H9 (cell line): ENCODE measurements at regions not wholly inside any gene's neighbourhood (a gene's known extent, or its start where the extent isn't known, plus 50 kb on each side); places are given as distances from the start of the nearest gene placed in this dataset.

Source experiments
- DNase-seq: peaks from one replicate; pipeline ENCODE4 v3.0.0-alpha.2; 2017
- H2AFZ ChIP-seq: one replicate; pipeline ENCODE4 v1.6.1; 2013; ENCODE audit warnings: mild to moderate bottlenecking, low read length, control low read depth, moderate library complexity
- H2AK5ac ChIP-seq: 2 replicates; pipeline ENCODE4 v1.6.1; 2013; ENCODE audit warnings: low read length, control low read depth, mixed read lengths; ENCODE audit not compliant: insufficient read length
- H2BK120ac ChIP-seq: one replicate; pipeline ENCODE4 v1.6.1; 2013; ENCODE audit warnings: low read depth, mild to moderate bottlenecking, low read length, control low read depth, inconsistent platforms; ENCODE audit not compliant: poor library complexity, severe bottlenecking
- H2BK12ac ChIP-seq: 2 replicates; pipeline ENCODE4 v1.6.1; 2013; ENCODE audit warnings: low read length, control low read depth, mixed read lengths, low read depth; ENCODE audit not compliant: insufficient read length
- H2BK15ac ChIP-seq: 2 replicates; pipeline ENCODE4 v1.6.1; 2013; ENCODE audit warnings: low read depth, low read length, control low read depth
- H2BK20ac ChIP-seq: one replicate; pipeline ENCODE4 v1.6.1; 2013; ENCODE audit warnings: low read depth, mild to moderate bottlenecking, low read length, control low read depth, inconsistent platforms; ENCODE audit not compliant: poor library complexity, severe bottlenecking
- H2BK5ac ChIP-seq: 2 replicates; pipeline ENCODE4 v1.6.1; 2013; ENCODE audit warnings: low read length, control low read depth, mixed read lengths; ENCODE audit not compliant: insufficient read length
- H3K14ac ChIP-seq: 2 replicates; pipeline ENCODE4 v1.6.1; 2013; ENCODE audit warnings: low read length, control low read depth; ENCODE audit not compliant: insufficient read depth
- H3K18ac ChIP-seq: 2 replicates; pipeline ENCODE4 v1.6.1; 2013; ENCODE audit warnings: low read depth, mild to moderate bottlenecking, mixed read lengths, low read length, control low read depth; ENCODE audit not compliant: insufficient read length
- H3K23ac ChIP-seq: 2 replicates; pipeline ENCODE4 v1.6.1; 2013; ENCODE audit warnings: low read length, control low read depth, mixed read lengths, low read depth; ENCODE audit not compliant: insufficient read length
- H3K23me2 ChIP-seq: 2 replicates; pipeline ENCODE4 v1.6.1; 2013; ENCODE audit warnings: low read depth, mild to moderate bottlenecking, mixed read lengths, low read length, control low read depth; ENCODE audit not compliant: insufficient read length, poor library complexity, severe bottlenecking
- H3K27ac ChIP-seq: 2 replicates; pipeline ENCODE4 v1.5.1; 2013; ENCODE audit warnings: low read length, control low read depth, mixed read lengths, low read depth; ENCODE audit not compliant: insufficient read length
- H3K27me3 ChIP-seq: 2 replicates; pipeline ENCODE4 v1.6.1; 2013; ENCODE audit warnings: low read length, control low read depth, inconsistent platforms; ENCODE audit not compliant: insufficient read depth
- H3K4ac ChIP-seq: 2 replicates; pipeline ENCODE4 v1.6.1; 2013; ENCODE audit warnings: low read depth, mild to moderate bottlenecking, control low read depth, inconsistent platforms, low read length, moderate library complexity
- H3K4me1 ChIP-seq: 2 replicates; pipeline ENCODE4 v1.6.1; 2013; ENCODE audit warnings: low read length, control low read depth, inconsistent platforms; ENCODE audit not compliant: insufficient read depth
- H3K4me2 ChIP-seq: 2 replicates; pipeline ENCODE4 v1.6.1; 2013; ENCODE audit warnings: low read length, control low read depth, mixed read lengths; ENCODE audit not compliant: insufficient read length, insufficient read depth
- H3K56ac ChIP-seq: 2 replicates; pipeline ENCODE4 v1.6.1; 2013; ENCODE audit warnings: low read depth, mild to moderate bottlenecking, mixed read lengths, low read length, control low read depth; ENCODE audit not compliant: insufficient read length
- H3K79me1 ChIP-seq: 2 replicates; pipeline ENCODE4 v1.6.1; 2013; ENCODE audit warnings: low read depth, mild to moderate bottlenecking, moderate library complexity, low read length, control low read depth, inconsistent platforms; ENCODE audit not compliant: insufficient read depth, poor library complexity, severe bottlenecking
- H3K79me2 ChIP-seq: 2 replicates; pipeline ENCODE4 v1.6.1; 2013; ENCODE audit warnings: low read length, control low read depth, inconsistent platforms; ENCODE audit not compliant: insufficient read depth
- H3K9ac ChIP-seq: 2 replicates; pipeline ENCODE4 v1.6.1; 2013; ENCODE audit warnings: low read length, control low read depth, mixed read lengths; ENCODE audit not compliant: insufficient read length; ENCODE audit errors: extremely low read depth
- H3K9me3 ChIP-seq: one replicate; pipeline ENCODE4 v1.6.1; 2013; ENCODE audit warnings: low read depth, low read length, inconsistent platforms; ENCODE audit not compliant: control insufficient read depth
- H3T11ph ChIP-seq: one replicate; pipeline ENCODE4 v1.6.1; 2013; ENCODE audit warnings: mild to moderate bottlenecking, low read length, control low read depth, inconsistent platforms
- H4K20me1 ChIP-seq: one replicate; pipeline ENCODE4 v1.6.1; 2013; ENCODE audit not compliant: control insufficient read depth, insufficient read length, insufficient read depth
- H4K5ac ChIP-seq: 2 replicates; pipeline ENCODE4 v1.6.1; 2013; ENCODE audit warnings: low read depth, mild to moderate bottlenecking, mixed read lengths, low read length, control low read depth; ENCODE audit not compliant: insufficient read length
- H4K8ac ChIP-seq: replicated peaks from 2 replicates; pipeline ENCODE4 v1.6.1; 2013; ENCODE audit warnings: low read length, control low read depth, mixed read lengths, low read depth; ENCODE audit not compliant: insufficient read length
- H4K91ac ChIP-seq: 2 replicates; pipeline ENCODE4 v1.6.1; 2013; ENCODE audit warnings: low read depth, mild to moderate bottlenecking, moderate library complexity, mixed read lengths, low read length, control low read depth; ENCODE audit not compliant: insufficient read length
- H3K27ac Mint-ChIP-seq, 3 experiments: 2 replicates in 2 of 3; 3 replicates in 1 of 3; pipeline ENCODE4 v1.8.0; 2020 to 2021; ENCODE audit warnings: mixed read lengths in 3 of 3, mild to moderate bottlenecking in 1 of 3, moderate library complexity in 1 of 3
- H3K27me3 Mint-ChIP-seq: 2 replicates; pipeline ENCODE4 v1.8.0; 2021; ENCODE audit warnings: low read depth, mild to moderate bottlenecking, moderate library complexity, mixed read lengths
- H3K36me3 Mint-ChIP-seq, 3 experiments: 2 replicates in 2 of 3; 3 replicates in 1 of 3; pipeline ENCODE4 v1.8.0; 2020 to 2021; ENCODE audit warnings: low read depth in 3 of 3, mixed read lengths in 3 of 3; ENCODE audit not compliant: insufficient read depth in 1 of 3
- H3K4me1 Mint-ChIP-seq, 2 experiments: 2 replicates each; pipeline ENCODE4 v1.8.0; 2020; ENCODE audit warnings: mixed read lengths in 2 of 2
- H3K4me3 Mint-ChIP-seq, 2 experiments: 2 replicates in 1 of 2; 3 replicates in 1 of 2; pipeline ENCODE4 v1.8.0; 2020 to 2021; ENCODE audit warnings: mild to moderate bottlenecking in 2 of 2, mixed read lengths in 2 of 2, moderate library complexity in 1 of 2
- H3K9me3 Mint-ChIP-seq, 2 experiments: 2 replicates in 1 of 2; 3 replicates in 1 of 2; pipeline ENCODE4 v1.8.0; 2020; ENCODE audit warnings: mild to moderate bottlenecking in 2 of 2, mixed read lengths in 2 of 2, moderate library complexity in 1 of 2
- WGBS: extraction: QIAGEN DNeasy Blood & Tissue Kit; methylation state at CpG from one replicate; pipeline ENCODE4 v1.1.7; 2013; ENCODE audit warnings: missing lambda C conversion rate, low lambda C conversion rate, mixed read lengths; ENCODE audit not compliant: insufficient read length; ENCODE audit errors: extremely low coverage; 5-methylcytosine and 5-hydroxymethylcytosine counted together
- TF ChIP-seq, protein P1 (sequence below): fragments of 200-600 bp; sonication (generic); conservative IDR thresholded peaks from 3 replicates; pipeline ENCODE4 v1.8.0; 2021; ENCODE audit warnings: antibody characterized with exemption, mild to moderate bottlenecking

DNA sequence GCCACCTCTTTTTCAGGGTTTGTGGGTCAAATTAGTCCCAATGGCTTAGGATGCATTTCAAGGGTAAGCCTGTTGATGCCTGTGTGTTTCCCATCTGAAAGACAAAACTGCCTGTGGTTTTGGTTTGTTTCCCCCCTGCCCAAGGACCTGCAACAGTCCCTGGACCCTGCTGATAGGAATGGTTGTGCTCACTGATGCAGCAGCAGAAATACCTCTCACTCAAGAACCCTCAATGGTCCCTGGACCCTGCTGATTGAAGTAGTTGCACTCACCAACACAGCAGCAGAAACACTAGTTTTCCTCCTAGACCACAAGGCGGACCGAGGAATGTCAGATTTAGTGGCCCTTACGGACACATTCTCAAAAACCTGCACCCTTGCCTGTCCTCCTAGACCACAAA lies 386.9 kb downstream of the NUP35 start:
- H4K5ac ChIP-seq, result no peak overlapping the region
- H3K4me2 ChIP-seq, result no peak overlapping the region
- no peak overlapping the region for H2AFZ ChIP-seq
- H4K20me1 ChIP-seq, result no peaks in the 10 kb centered on the region
- Mint-ChIP-seq H3K27me3 (peaks cover 15% of the 10 kb centered on the region), H3K36me3 (peaks cover 33 to 46% (median 35%) of the 10 kb centered on the region in 3 experiments), H3K4me3 (no peak overlapping the region), H3K4me1 (peaks cover 22% of the 10 kb centered on the region in 2 experiments), H3K27ac (peak overlapping the region in 1 of 3 experiments; percentile 58; a peak in 1 of 7 replicates), H3K9me3 (peaks cover 34 to 55% of the 10 kb centered on the region in 2 experiments)
- H3K79me1 ChIP-seq, result no peaks in the 10 kb centered on the region
- H3K56ac ChIP-seq, result no peak overlapping the region
- H3K14ac ChIP-seq, result no peak overlapping the region
- no peak overlapping the region for H2AK5ac ChIP-seq
- H3K27ac ChIP-seq, result no peak overlapping the region
- no peak overlapping the region for H3K4ac ChIP-seq
- H2BK5ac ChIP-seq, result no peak overlapping the region
- no peaks in the 10 kb centered on the region for H3K23me2 ChIP-seq
- no peaks in the 10 kb centered on the region; the same call in 1 of the 2 replicates for H3K4me1 ChIP-seq
- no peak for DNase-seq
- no peak overlapping the region for H4K8ac ChIP-seq
- H3T11ph ChIP-seq, result no peak overlapping the region
- H2BK15ac ChIP-seq, result no peak overlapping the region
- H2BK120ac ChIP-seq, result no peak overlapping the region
- no peak overlapping the region for H3K9ac ChIP-seq
- H3K9me3 ChIP-seq, result no peaks in the 10 kb centered on the region
- H2BK12ac ChIP-seq, result no peak overlapping the region
- no peak overlapping the region for H4K91ac ChIP-seq
- H3K18ac ChIP-seq, result no peak overlapping the region
- H3K27me3 ChIP-seq, result no peaks in the 10 kb centered on the region
- WGBS, result no CpG with 5 or more reads among the region's 3 CpGs
- H3K23ac ChIP-seq, result no peak overlapping the region
- no peaks in the 10 kb centered on the region for H3K79me2 ChIP-seq
- TF ChIP-seq, protein P1, sequence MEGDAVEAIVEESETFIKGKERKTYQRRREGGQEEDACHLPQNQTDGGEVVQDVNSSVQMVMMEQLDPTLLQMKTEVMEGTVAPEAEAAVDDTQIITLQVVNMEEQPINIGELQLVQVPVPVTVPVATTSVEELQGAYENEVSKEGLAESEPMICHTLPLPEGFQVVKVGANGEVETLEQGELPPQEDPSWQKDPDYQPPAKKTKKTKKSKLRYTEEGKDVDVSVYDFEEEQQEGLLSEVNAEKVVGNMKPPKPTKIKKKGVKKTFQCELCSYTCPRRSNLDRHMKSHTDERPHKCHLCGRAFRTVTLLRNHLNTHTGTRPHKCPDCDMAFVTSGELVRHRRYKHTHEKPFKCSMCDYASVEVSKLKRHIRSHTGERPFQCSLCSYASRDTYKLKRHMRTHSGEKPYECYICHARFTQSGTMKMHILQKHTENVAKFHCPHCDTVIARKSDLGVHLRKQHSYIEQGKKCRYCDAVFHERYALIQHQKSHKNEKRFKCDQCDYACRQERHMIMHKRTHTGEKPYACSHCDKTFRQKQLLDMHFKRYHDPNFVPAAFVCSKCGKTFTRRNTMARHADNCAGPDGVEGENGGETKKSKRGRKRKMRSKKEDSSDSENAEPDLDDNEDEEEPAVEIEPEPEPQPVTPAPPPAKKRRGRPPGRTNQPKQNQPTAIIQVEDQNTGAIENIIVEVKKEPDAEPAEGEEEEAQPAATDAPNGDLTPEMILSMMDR, result no peak
- H2BK20ac ChIP-seq, result no peak overlapping the region
